Left renal pelvis (tissue), 4 donors: ENCODE measurements at regions not wholly inside any gene's neighbourhood (a gene's known extent, or its start where the extent isn't known, plus 50 kb on each side); places are given as distances from the start of the nearest gene placed in this dataset.
"Not testable (repeated sequence)": the region's sequence is repeated elsewhere in the genome, so short reads cannot be mapped to it uniquely, and the experiment has no call there.

Source experiments
- DNase-seq, 4 donors: peaks; one replicate each; pipeline ENCODE4 v3.0.0-alpha.2; 2013; ENCODE audit warnings: low read depth in 4 of 4, low spot score in 3 of 4

DNA sequence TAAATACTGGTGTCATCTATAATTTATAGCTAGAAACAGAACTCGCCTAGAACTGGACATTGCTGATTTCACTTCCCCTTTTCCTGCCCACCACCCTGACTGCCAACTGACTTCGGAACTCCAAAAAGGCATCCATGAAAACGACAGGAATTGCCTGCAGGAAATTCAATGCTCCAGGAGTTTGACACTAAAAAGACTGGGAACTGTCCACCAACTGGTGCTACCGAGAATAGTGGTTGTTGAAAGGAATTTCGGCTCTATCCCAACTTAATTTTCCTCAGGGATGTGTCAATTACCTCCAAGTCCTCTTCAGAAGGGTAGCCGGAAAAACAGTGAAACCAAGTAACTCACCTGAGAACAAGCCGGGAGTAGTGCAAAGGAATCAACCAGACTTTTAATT is 440.0 kb downstream of the PRELID2 start:
- not testable (repeated sequence) for DNase-seq

GRCh38 chr5:145393426-145393825 is 441.7 kb downstream of the PRELID2 start:
- no peak for DNase-seq

DNA sequence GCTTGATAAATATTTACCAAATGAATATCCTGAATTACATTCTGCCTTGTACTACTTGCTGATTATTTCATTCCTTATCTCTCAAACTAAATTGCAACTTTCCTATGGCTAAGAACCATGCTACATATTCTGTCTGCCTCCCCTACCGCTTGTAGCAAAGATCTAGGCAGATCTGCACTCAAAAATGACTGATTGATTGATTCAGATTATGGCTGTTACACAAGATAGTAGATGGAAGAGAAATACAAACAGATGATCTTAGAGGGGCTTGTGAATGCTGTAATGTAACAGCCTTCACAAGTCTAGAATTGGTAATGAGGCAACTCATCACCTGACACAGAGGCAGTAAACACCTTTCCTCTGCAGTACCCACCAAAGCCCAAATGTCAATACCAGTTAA is 446.1 kb downstream of the PRELID2 start:
- DNase-seq, result no peak

DNA sequence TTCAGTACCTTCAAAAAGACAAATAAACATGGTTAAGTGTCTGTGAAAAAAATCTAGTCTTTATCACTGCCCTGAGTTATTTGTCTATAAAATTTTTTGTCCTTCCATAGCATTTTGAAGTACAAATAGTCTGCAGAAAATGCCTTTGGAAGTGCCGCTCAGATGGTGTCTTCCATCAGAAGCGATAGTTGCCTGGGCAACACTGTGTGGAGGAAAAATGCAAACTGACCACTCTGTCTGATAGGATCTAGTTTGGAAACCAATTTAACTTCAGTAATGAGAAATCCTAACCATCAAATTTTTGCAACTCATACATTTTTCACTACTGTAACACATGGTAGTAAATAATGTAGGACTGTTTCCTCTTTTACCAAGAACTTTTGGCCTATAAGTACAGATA is 449.9 kb downstream of the PRELID2 start:
- no peak for DNase-seq

DNA sequence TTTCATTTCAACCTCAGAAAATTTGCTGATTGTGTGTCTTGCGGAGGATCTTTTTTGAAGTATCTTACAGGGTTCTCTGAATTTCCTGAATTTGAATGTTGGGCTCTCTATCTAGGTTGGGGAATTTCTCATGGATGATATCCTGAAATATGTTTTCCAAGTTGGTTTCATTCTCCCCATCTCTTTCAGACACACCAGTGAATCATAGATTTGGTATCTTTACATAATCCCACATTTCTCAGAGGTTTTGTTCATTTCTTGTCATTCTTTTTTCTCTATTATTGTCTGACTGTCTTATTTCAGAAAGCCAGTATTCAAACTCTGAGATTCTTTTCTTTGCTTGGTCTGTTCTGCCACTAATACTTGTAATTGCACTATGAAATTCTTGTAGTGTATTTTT is 456.9 kb downstream of the PRELID2 start:
- no peak for DNase-seq

- no peak for DNase-seq
Measured at GRCh38 chr5:145375521-145375920, 459.6 kb downstream of the PRELID2 start.

DNA sequence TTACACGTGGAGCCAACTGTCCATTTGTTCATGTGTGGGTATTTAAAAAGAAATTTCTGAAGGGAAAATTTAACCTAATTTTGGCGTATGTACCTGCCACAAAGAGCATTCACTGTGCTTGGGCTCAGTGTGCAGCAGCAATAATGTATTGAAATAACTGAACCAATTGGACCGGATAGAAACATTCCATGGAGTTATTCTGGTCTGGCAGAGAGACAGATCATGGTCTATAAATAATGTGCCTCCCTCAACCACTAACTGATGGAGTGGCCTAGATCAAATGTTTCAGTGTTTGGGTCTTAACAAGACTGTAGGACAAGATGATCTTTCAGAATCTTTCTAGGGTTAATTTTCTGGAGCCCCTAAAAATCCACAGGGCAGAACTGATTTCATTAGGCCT is 469.7 kb downstream of the PRELID2 start:
- no peak for DNase-seq

- DNase-seq, result no peak
Measured at GRCh38 chr5:145362266-145362665, 472.9 kb downstream of the PRELID2 start.

- no peak for DNase-seq
Measured at GRCh38 chr5:145360936-145361335, 474.2 kb downstream of the PRELID2 start.

DNA sequence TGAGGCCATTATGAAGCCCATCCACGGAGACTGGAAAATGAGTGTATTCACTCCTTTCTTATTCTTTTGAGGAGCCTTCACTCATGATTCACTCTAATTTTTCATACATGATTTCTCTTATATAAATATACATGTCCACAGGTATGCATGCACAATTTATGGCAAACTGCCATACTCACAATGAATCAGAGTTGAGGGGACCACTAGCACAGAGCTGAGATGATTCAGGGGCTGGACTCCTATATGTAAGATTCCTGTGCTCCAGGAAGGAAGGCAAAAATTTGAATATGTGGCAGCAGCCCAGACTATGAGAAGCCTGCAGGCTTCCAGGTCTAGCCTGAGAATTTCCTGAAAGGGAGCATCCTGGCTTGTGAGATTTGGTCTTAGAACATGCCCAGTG is 484.6 kb downstream of the PRELID2 start:
- no peak for DNase-seq

DNA sequence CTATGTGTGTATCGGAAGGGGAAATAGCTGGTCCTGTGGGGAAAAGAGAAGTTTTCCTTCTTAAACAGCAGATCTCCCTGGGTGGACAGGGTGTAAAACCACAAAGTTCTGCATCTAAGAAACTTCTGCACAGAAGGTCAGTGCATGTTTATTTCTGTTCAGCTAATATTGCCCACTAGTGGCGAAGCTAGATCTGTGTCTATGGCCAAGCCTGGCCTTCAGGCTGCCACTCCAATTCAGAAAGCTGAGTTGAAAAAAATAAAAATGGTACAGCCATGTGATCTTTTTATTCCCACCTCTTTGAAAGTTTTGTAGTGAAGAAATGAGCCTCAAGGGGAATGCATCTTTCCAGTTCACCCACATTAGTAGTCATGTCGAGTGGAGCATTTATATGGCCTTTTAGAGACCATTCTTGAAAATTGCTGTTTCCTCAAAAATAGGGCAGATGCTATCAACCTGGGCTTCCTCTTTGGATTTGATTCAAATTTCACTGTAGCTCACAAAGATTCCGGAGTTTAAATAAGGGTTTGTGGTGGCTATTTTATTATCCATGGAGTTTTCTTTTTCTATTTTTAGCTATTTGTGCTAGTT is 488.0 kb downstream of the PRELID2 start:
- DNase-seq, result peak in 1 of 4 donors; percentile 33

- no peak for DNase-seq
Measured at GRCh38 chr5:145345511-145346287, 489.4 kb downstream of the PRELID2 start.

- no peak for DNase-seq
Measured at GRCh38 chr5:145341842-145342241, 493.3 kb downstream of the PRELID2 start.

DNA sequence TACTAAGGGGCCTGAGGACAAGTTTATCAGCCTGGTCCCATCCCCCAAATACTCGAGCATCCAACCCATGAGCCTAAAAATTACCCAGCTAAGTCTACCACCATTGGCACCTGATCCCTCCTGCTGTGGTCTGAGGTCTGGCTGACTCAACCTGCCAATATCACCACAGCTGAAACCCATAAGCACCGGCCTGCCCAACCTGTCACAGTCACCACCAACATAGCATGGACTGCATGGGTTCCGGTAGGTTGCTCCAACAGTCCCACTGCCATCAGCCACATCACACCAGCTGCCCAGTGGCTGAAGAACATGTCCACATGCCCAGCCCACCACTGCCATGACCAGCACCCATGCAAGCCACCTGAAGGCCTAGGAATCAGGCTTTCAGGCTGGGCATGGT is 495.0 kb downstream of the PRELID2 start:
- DNase-seq, result no peak

DNA sequence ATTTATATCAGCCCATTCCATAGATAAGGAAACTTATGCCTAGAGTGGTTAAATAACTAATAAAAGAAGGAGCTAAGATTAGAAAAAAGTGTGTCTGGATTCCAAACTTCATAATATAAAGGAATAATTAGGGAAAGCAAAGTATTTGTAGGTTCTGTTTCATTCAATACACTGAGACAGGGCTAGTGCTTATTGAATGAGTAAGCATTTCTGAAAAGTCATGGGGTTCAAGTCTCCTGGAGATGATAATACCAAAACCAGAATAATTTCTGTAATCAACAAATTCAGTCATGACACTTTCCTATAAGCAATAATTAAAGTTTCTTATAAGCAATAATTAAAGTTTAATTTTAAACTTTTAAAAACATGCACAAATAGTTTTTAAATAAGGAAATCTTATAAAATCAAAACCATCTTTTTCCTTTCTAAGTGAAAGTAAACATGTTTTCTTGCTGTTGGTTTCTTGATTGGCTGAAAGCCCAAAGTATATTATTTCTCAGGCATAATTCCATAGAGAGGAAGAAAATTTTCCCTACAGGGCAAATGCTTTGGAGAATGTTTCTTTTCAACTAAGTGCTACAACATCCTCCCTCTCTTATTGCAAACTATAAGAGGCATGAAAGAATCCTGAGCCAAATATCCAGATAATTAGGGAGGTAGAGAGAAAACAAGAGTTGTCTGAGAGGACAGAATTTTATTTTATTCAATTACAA is 510.2 kb downstream of the PRELID2 start:
- DNase-seq, result no peak

DNA sequence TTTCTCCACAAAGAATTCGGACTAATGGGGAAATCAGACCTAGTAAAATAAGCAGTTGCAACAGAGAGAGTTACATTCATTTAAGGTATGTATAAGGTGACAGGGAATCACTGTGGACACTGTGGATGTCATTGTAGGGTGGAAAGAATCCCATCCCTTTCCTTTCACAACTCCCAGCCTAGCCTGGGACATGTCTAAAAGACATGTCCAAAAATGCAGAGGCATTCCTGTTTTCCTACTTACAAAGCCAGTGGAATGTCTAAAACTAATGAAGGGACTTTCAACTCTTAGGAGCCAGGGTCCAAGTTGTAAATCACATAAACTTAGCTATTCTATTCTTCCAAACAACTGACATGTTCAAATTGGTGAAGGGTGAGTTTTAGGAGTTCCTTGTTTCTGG is 511.0 kb downstream of the PRELID2 start:
- DNase-seq, result no peak

DNA sequence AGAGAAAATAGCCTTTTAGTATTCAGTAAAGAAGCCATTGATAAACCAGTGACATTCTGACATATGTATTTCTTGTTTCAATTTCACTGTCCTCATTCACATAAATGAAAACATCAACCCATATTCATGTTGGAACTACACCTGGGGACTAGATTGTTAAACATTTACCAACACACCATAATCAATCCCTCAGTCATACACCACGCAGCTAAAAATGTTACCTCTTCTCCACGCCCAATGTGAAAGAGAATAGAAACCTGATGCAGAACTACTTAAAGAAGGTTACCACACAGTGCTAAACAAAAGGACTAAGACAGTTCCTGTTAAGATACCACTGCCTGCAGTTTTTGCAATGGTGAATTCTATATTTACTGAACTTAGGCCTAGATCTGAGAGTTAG is 518.9 kb downstream of the PRELID2 start:
- no peak for DNase-seq

GRCh38 chr5:145307866-145308382 is 527.2 kb downstream of the PRELID2 start:
- DNase-seq, result no peak

DNA sequence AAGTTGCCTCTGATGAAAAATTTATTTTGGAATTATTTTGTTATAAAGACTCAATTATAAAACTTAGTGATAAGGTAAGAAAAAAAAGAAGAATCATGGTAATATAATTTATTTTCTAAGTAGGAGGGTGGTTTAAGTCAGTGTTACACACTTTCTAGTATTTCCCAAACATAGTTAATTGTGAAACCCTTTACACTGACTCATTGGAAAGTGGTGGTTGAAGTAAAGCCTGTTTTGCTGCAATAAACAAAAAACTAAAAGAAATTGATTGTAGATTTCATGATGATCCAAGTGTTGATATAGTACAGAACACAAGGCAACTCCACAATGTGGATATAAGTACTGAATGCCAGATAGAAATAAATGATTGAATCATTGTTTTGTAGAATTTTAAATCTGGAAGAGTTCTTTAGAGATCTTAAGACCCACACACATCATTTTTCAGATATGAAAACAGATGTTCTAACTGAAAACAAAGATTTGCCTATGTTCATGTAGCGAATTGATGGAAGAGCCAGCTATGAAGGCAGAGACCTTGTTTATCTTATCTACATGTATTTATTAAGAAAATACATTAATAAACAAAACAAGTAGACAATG is 539.8 kb downstream of the PRELID2 start:
- DNase-seq, result no peak

- DNase-seq, result no peak
Measured at GRCh38 chr5:145294331-145294730, 540.8 kb downstream of the PRELID2 start.

- no peak for DNase-seq
Measured at GRCh38 chr5:145293716-145294115, 541.4 kb downstream of the PRELID2 start.
